ENCODE measurements at regions not wholly inside any gene's neighbourhood (a gene's known extent, or its start where the extent isn't known, plus 50 kb on each side); places are given as distances from the start of the nearest gene placed in this dataset.

GRCh38 chr3:5304789-5305683 is 117.5 kb downstream of the EDEM1 start:
- Histone ChIP-seq H3K9me3 (ENCODE audit: control insufficient read depth, low read length) (no peaks in the 10 kb centered on the region), H3K4me3 (ENCODE audit: low read length) (no peak overlapping the region), H3K4me1 (ENCODE audit: control insufficient read depth, insufficient read depth, low read length) (no peaks in the 10 kb centered on the region), H3K27ac (ENCODE audit: low read length) (no peak overlapping the region), H3K27me3 (ENCODE audit: control insufficient read depth, insufficient read depth) (no peaks in the 10 kb centered on the region)
- ATAC-seq (peak; percentile 63 to 68), DNase-seq (peak in 2 of 3 donors; percentile 21 to 39)
- 26% methylated on average over 13 of the region's 13 CpGs for WGBS
- intact Hi-C loops (cut with DNase I) = no loop called here

- Histone ChIP-seq H3K27me3 (ENCODE audit: control insufficient read depth, insufficient read depth) (no peaks in the 10 kb centered on the region), H3K4me3 (ENCODE audit: low read length) (no peak overlapping the region), H3K9me3 (ENCODE audit: control insufficient read depth, low read length) (no peaks in the 10 kb centered on the region), H3K4me1 (ENCODE audit: control insufficient read depth, insufficient read depth, low read length) (no peaks in the 10 kb centered on the region), H3K27ac (ENCODE audit: low read length) (no peak overlapping the region)
- WGBS = 66% methylated on average over 3 of the region's 3 CpGs
- intact Hi-C loops (cut with DNase I) = no loop called here
- ATAC-seq (no peak), DNase-seq (no peak)
Observed at GRCh38 chr3:5305684-5305989, 118.1 kb downstream of the EDEM1 start.

- Histone ChIP-seq H3K4me3 (ENCODE audit: low read length) (no peak overlapping the region), H3K27me3 (ENCODE audit: control insufficient read depth, insufficient read depth) (no peaks in the 10 kb centered on the region), H3K9me3 (ENCODE audit: control insufficient read depth, low read length) (no peaks in the 10 kb centered on the region), H3K27ac (ENCODE audit: low read length) (no peak overlapping the region), H3K4me1 (ENCODE audit: control insufficient read depth, insufficient read depth, low read length) (no peaks in the 10 kb centered on the region)
- DNase-seq = no peak
- no peak for ATAC-seq
- WGBS = 84% methylated on average over 4 of the region's 4 CpGs
- intact Hi-C loops (cut with DNase I) = no loop called here
Observed at GRCh38 chr3:5309171-5309570, 121.7 kb downstream of the EDEM1 start.

GRCh38 chr3:5309602-5310001 is 122.1 kb downstream of the EDEM1 start:
- no peaks in the 10 kb centered on the region for H3K27me3 ChIP-seq (ENCODE audit: control insufficient read depth, insufficient read depth)
- H3K4me1 ChIP-seq (ENCODE audit: control insufficient read depth, insufficient read depth, low read length) = no peaks in the 10 kb centered on the region
- intact Hi-C loops (cut with DNase I) = no loop called here

GRCh38 chr3:5310509-5310908 is 123.0 kb downstream of the EDEM1 start:
- intact Hi-C loops (cut with DNase I) = no loop called here
- DNase-seq (no peak), ATAC-seq (no peak)
- H3K4me3 ChIP-seq (ENCODE audit: low read length) = no peak overlapping the region
- no peak overlapping the region for H3K27ac ChIP-seq (ENCODE audit: low read length)
- no peaks in the 10 kb centered on the region for H3K27me3 ChIP-seq (ENCODE audit: control insufficient read depth, insufficient read depth)
- 93% methylated on average over 5 of the region's 5 CpGs for WGBS
- no peaks in the 10 kb centered on the region for H3K9me3 ChIP-seq (ENCODE audit: control insufficient read depth, low read length)
- H3K4me1 ChIP-seq (ENCODE audit: control insufficient read depth, insufficient read depth, low read length) = no peaks in the 10 kb centered on the region

More at GRCh38 chr3:5309602-5310001, 122.1 kb downstream of the EDEM1 start:
- Histone ChIP-seq H3K9me3 (ENCODE audit: control insufficient read depth, low read length) (no peaks in the 10 kb centered on the region), H3K4me3 (ENCODE audit: low read length) (no peak overlapping the region), H3K27ac (ENCODE audit: low read length) (no peak overlapping the region)
- WGBS = 55% methylated on average over 3 of the region's 3 CpGs
- ATAC-seq (no peak), DNase-seq (no peak)

- no peaks in the 10 kb centered on the region for H3K4me1 ChIP-seq (ENCODE audit: control insufficient read depth, insufficient read depth, low read length)
- WGBS = 84% methylated on average over 3 of the region's 3 CpGs
- DNase-seq = no peak
- no peak for ATAC-seq
- H3K27ac ChIP-seq (ENCODE audit: low read length) = no peak overlapping the region
- intact Hi-C loops (cut with DNase I) = no loop called here
- no peaks in the 10 kb centered on the region for H3K27me3 ChIP-seq (ENCODE audit: control insufficient read depth, insufficient read depth)
- H3K4me3 ChIP-seq (ENCODE audit: low read length) = no peak overlapping the region
- no peaks in the 10 kb centered on the region for H3K9me3 ChIP-seq (ENCODE audit: control insufficient read depth, low read length)
Observed at GRCh38 chr3:5312290-5312689, 124.8 kb downstream of the EDEM1 start.

- intact Hi-C loops (cut with DNase I) = no loop called here
- H3K27ac ChIP-seq (ENCODE audit: low read length) = no peak overlapping the region
- no peak for ATAC-seq
- WGBS = 95% methylated on average over 1 of the region's 1 CpG
- H3K4me1 ChIP-seq (ENCODE audit: control insufficient read depth, insufficient read depth, low read length) = no peaks in the 10 kb centered on the region
- no peaks in the 10 kb centered on the region for H3K27me3 ChIP-seq (ENCODE audit: control insufficient read depth, insufficient read depth)
- no peak overlapping the region for H3K4me3 ChIP-seq (ENCODE audit: low read length)
- H3K9me3 ChIP-seq (ENCODE audit: control insufficient read depth, low read length) = no peaks in the 10 kb centered on the region
- DNase-seq = no peak
Observed at GRCh38 chr3:5314897-5315296, 127.4 kb downstream of the EDEM1 start.

GRCh38 chr3:5317557-5317956 is 130.1 kb downstream of the EDEM1 start:
- H3K4me3 ChIP-seq (ENCODE audit: low read length) = no peak overlapping the region
- DNase-seq = no peak
- no peak overlapping the region for H3K27ac ChIP-seq (ENCODE audit: low read length)
- H3K4me1 ChIP-seq (ENCODE audit: control insufficient read depth, insufficient read depth, low read length) = no peaks in the 10 kb centered on the region
- intact Hi-C loops (cut with DNase I) = no loop called here
- H3K9me3 ChIP-seq (ENCODE audit: control insufficient read depth, low read length) = no peaks in the 10 kb centered on the region
- 39% methylated on average over 5 of the region's 5 CpGs for WGBS
- no peaks in the 10 kb centered on the region for H3K27me3 ChIP-seq (ENCODE audit: control insufficient read depth, insufficient read depth)
- ATAC-seq = no peak

- Histone ChIP-seq H3K4me1 (ENCODE audit: control insufficient read depth, insufficient read depth, low read length) (no peaks in the 10 kb centered on the region), H3K27me3 (ENCODE audit: control insufficient read depth, insufficient read depth) (no peaks in the 10 kb centered on the region), H3K4me3 (ENCODE audit: low read length) (no peak overlapping the region), H3K27ac (ENCODE audit: low read length) (no peak overlapping the region), H3K9me3 (ENCODE audit: control insufficient read depth, low read length) (no peaks in the 10 kb centered on the region)
- ATAC-seq = no peak
- no peak for DNase-seq
- intact Hi-C loops (cut with DNase I) = no loop called here
- WGBS = 89% methylated on average over 2 of the region's 2 CpGs
Observed at GRCh38 chr3:5319454-5319853, 131.9 kb downstream of the EDEM1 start.

- Histone ChIP-seq H3K4me3 (ENCODE audit: low read length) (no peak overlapping the region), H3K27me3 (ENCODE audit: control insufficient read depth, insufficient read depth) (no peaks in the 10 kb centered on the region), H3K4me1 (ENCODE audit: control insufficient read depth, insufficient read depth, low read length) (no peaks in the 10 kb centered on the region), H3K27ac (ENCODE audit: low read length) (no peak overlapping the region), H3K9me3 (ENCODE audit: control insufficient read depth, low read length) (no peaks in the 10 kb centered on the region)
- DNase-seq = no peak
- intact Hi-C loops (cut with DNase I) = no loop called here
- no peak for ATAC-seq
Observed at GRCh38 chr3:5321666-5322340, 134.3 kb downstream of the EDEM1 start.

GRCh38 chr3:5324780-5325179 is 137.3 kb downstream of the EDEM1 start:
- no peak for ATAC-seq
- intact Hi-C loops (cut with DNase I) = no loop called here

More at GRCh38 chr3:5324780-5325179, 137.3 kb downstream of the EDEM1 start:
- H3K9me3 ChIP-seq (ENCODE audit: control insufficient read depth, low read length) = no peaks in the 10 kb centered on the region
- DNase-seq = no peak
- H3K4me3 ChIP-seq (ENCODE audit: low read length) = no peak overlapping the region
- no peak overlapping the region for H3K27ac ChIP-seq (ENCODE audit: low read length)
- no peaks in the 10 kb centered on the region for H3K4me1 ChIP-seq (ENCODE audit: control insufficient read depth, insufficient read depth, low read length)
- H3K27me3 ChIP-seq (ENCODE audit: control insufficient read depth, insufficient read depth) = no peaks in the 10 kb centered on the region
- WGBS = 57% methylated on average over 4 of the region's 4 CpGs

Measured in right cardiac atrium (tissue), 5 donors.